ENCODE measurements at regions not wholly inside any gene's neighbourhood (a gene's known extent, or its start where the extent isn't known, plus 50 kb on each side); places are given as distances from the start of the nearest gene placed in this dataset.

- H3K4me2 ChIP-seq (ENCODE audit: low read depth, low read length): no peak overlapping the region
- in situ Hi-C loops (cut with HindIII; ENCODE audit: extremely low pct_ligation_motif_present, low pct_unique_long_range_greater_than_20kb): no loop called here
- CTCF ChIA-PET (ENCODE audit: low intra/inter-chr PET ratio, low total read pairs): no interaction called here
- no peaks in the 10 kb centered on the region for H3K79me2 ChIP-seq (ENCODE audit: insufficient read depth, low read length)
- WGBS (ENCODE audit: low lambda C conversion rate): 56% methylated on average over 15 of the region's 15 CpGs
- no TSS peak for BruUV-seq (replicated peaks)
- no peaks in the 10 kb centered on the region for H3K9me3 ChIP-seq (ENCODE audit: low read length)
- H3K9ac ChIP-seq (ENCODE audit: insufficient read depth, low read depth, low read length): no peak overlapping the region
- TF ChIP-seq MED1 (CRISPR knock-in tag; IDR thresholded peaks at IDR 0.05) (no peak), ATRX (CRISPR knock-in tag; IDR thresholded peaks at IDR 0.05; ENCODE audit: borderline replicate concordance) (no peak), ZNF766 (CRISPR knock-in tag; IDR thresholded peaks at IDR 0.05; ENCODE audit: borderline replicate concordance) (no peak), STAT5B (CRISPR knock-in tag; IDR thresholded peaks at IDR 0.05) (no peak), GMEB2 (CRISPR knock-in tag; IDR thresholded peaks at IDR 0.05; ENCODE audit: low read depth) (no peak), TFDP2 (CRISPR knock-in tag; IDR thresholded peaks at IDR 0.05) (no peak), ZNF782 (CRISPR knock-in tag; IDR thresholded peaks at IDR 0.05; ENCODE audit: borderline replicate concordance) (no peak), ZNF264 (CRISPR knock-in tag; IDR thresholded peaks at IDR 0.05) (no peak), ZNF552 (CRISPR knock-in tag; IDR thresholded peaks at IDR 0.05; ENCODE audit: borderline replicate concordance) (no peak), ZFP36L2 (CRISPR knock-in tag; IDR thresholded peaks at IDR 0.05) (no peak), ZNF629 (CRISPR knock-in tag; conservative IDR thresholded peaks at IDR 0.05) (no peak)
- H3K27ac ChIP-seq (ENCODE audit: extremely low read length, insufficient read depth, low read length): no peak overlapping the region
- intact Hi-C loops (cut with micrococcal nuclease; ENCODE audit: unreplicated experiment): no loop called here
- DNase-seq (ENCODE audit: low spot score) (no peak), FAIRE-seq (no peak), ATAC-seq (no peak)
- no peak overlapping the region for H3K4me3 ChIP-seq (replicated peaks in 1 of 3; ENCODE audit: insufficient read depth in 1 of 3, low read depth in 2 of 3, low read length in 3 of 3)
- H2AFZ ChIP-seq (ENCODE audit: low read length): no peak overlapping the region
- no peaks in the 10 kb centered on the region for H3K4me1 ChIP-seq (ENCODE audit: insufficient read depth, low read length)
- H3K27me3 ChIP-seq (ENCODE audit: control insufficient read depth in 1 of 2, insufficient read depth in 2 of 2, low read length in 2 of 2): peaks cover 10 to 79% of the 10 kb centered on the region in 2 experiments
- no peaks in the 10 kb centered on the region for H3K36me3 ChIP-seq (replicated peaks in 1 of 2; ENCODE audit: control insufficient read depth in 1 of 2, insufficient read depth in 2 of 2, low read length in 2 of 2)
- POLR2A ChIA-PET: no interaction called here
- no peaks in the 10 kb centered on the region for H4K20me1 ChIP-seq (ENCODE audit: insufficient read depth, low read length)
Observed at GRCh38 chr2:236399409-236399808, 135.2 kb upstream of the ASB18 start.
